Astrocyte (in vitro differentiated cells and primary cell): ENCODE measurements at regions not wholly inside any gene's neighbourhood (a gene's known extent, or its start where the extent isn't known, plus 50 kb on each side); places are given as distances from the start of the nearest gene placed in this dataset.

Experiments
- EZH2 ChIP-seq: IDR thresholded peaks from 2 replicates; pipeline ENCODE4 v1.6.1; 2012; ENCODE audit warnings: mild to moderate bottlenecking, low read length, inconsistent platforms; ENCODE audit not compliant: insufficient read depth
- TF ChIP-seq, protein P1 (sequence below): IDR thresholded peaks from 2 replicates; pipeline ENCODE4 v1.5.1; 2011; ENCODE audit warnings: low read depth, mild to moderate bottlenecking, inconsistent platforms, low read length, moderate library complexity; ENCODE audit not compliant: insufficient read depth

DNA sequence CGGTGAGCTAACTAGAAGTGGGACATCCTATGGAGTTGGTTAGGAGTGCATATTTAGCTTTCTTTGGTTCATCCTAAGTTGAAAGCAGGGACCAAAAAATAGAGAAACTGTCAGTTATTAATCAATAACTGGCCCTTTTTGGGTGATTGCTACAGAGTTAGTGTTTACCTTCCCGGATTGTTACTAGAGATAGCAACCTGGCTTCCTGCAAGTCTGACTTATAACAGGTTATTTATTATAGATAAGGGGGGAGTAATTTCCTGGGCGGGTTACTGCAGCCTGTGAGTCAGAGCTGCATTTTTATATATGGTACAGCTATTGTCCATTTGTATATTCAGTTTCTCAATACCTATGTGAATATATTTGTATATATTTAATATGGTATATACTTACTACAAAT is 522.0 kb downstream of the MFSD1 start:
- TF ChIP-seq, protein P1, sequence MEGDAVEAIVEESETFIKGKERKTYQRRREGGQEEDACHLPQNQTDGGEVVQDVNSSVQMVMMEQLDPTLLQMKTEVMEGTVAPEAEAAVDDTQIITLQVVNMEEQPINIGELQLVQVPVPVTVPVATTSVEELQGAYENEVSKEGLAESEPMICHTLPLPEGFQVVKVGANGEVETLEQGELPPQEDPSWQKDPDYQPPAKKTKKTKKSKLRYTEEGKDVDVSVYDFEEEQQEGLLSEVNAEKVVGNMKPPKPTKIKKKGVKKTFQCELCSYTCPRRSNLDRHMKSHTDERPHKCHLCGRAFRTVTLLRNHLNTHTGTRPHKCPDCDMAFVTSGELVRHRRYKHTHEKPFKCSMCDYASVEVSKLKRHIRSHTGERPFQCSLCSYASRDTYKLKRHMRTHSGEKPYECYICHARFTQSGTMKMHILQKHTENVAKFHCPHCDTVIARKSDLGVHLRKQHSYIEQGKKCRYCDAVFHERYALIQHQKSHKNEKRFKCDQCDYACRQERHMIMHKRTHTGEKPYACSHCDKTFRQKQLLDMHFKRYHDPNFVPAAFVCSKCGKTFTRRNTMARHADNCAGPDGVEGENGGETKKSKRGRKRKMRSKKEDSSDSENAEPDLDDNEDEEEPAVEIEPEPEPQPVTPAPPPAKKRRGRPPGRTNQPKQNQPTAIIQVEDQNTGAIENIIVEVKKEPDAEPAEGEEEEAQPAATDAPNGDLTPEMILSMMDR: no peak
- no peak for TF ChIP-seq EZH2
